Panc1 (cell line): ENCODE measurements at regions not wholly inside any gene's neighbourhood (a gene's known extent, or its start where the extent isn't known, plus 50 kb on each side); places are given as distances from the start of the nearest gene placed in this dataset.
A peak's percentile ranks its signal among the peaks of the same experiment; 100 is the strongest.

ENCODE experiments used
- CTCF ChIP-seq: fragments of 450-650 bp; IDR thresholded peaks from 2 replicates; pipeline ENCODE4 v1.5.1; 2017; ENCODE audit warnings: mild to moderate bottlenecking
- POLR2AphosphoS5 ChIP-seq: IDR thresholded peaks from 2 replicates; pipeline ENCODE4 v1.6.1; 2012; ENCODE audit warnings: mild to moderate bottlenecking, low read depth, low read length, moderate library complexity
- REST ChIP-seq, 2 experiments: IDR thresholded peaks; 2 replicates each; pipeline ENCODE4 v1.6.1; 2011 to 2012; ENCODE audit warnings: low read depth in 2 of 2, control low read depth in 1 of 2, low read length in 1 of 2, mild to moderate bottlenecking in 1 of 2, moderate library complexity in 1 of 2; ENCODE audit not compliant: insufficient read depth in 1 of 2
- TCF7L2 ChIP-seq: IDR thresholded peaks from 2 replicates; pipeline ENCODE4 v1.6.1; 2011; ENCODE audit warnings: mild to moderate bottlenecking, low read depth, low read length, inconsistent platforms

GRCh38 chr2:192749611-192750200 is 555.0 kb upstream of the TMEFF2 start:
- TF ChIP-seq CTCF = peak; percentile 25; the same call in 1 of the 2 replicates
- TF ChIP-seq POLR2AphosphoS5 = no peak
- TF ChIP-seq REST (IDR thresholded peaks at IDR 0.05; ENCODE audit: insufficient read depth in 1 of 2, low read depth in 2 of 2, low read length in 1 of 2) = no peak
- no peak for TF ChIP-seq TCF7L2
